ENCODE measurements at regions not wholly inside any gene's neighbourhood (a gene's known extent, or its start where the extent isn't known, plus 50 kb on each side); places are given as distances from the start of the nearest gene placed in this dataset.

GRCh38 chr2:234339011-234339410 lies 157.9 kb downstream of the ARL4C start:
- TF ChIP-seq POLR2A (IDR thresholded peaks at IDR 0.05) (no peak), POLR2AphosphoS5 (IDR thresholded peaks at IDR 0.05) (no peak)
- TF ChIP-seq, protein P1, sequence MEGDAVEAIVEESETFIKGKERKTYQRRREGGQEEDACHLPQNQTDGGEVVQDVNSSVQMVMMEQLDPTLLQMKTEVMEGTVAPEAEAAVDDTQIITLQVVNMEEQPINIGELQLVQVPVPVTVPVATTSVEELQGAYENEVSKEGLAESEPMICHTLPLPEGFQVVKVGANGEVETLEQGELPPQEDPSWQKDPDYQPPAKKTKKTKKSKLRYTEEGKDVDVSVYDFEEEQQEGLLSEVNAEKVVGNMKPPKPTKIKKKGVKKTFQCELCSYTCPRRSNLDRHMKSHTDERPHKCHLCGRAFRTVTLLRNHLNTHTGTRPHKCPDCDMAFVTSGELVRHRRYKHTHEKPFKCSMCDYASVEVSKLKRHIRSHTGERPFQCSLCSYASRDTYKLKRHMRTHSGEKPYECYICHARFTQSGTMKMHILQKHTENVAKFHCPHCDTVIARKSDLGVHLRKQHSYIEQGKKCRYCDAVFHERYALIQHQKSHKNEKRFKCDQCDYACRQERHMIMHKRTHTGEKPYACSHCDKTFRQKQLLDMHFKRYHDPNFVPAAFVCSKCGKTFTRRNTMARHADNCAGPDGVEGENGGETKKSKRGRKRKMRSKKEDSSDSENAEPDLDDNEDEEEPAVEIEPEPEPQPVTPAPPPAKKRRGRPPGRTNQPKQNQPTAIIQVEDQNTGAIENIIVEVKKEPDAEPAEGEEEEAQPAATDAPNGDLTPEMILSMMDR (IDR thresholded peaks at IDR 0.05) = no peak
- H3K36me3 ChIP-seq = no peaks in the 10 kb centered on the region
- no peaks in the 10 kb centered on the region for H3K27me3 ChIP-seq (replicated peaks; ENCODE audit: insufficient read depth)
- intact Hi-C loops (cut with DNase I) = no loop called here
- no peak overlapping the region for H3K27ac ChIP-seq
- no peaks in the 10 kb centered on the region for H3K9me3 ChIP-seq
- H3K4me3 ChIP-seq = no peak overlapping the region
- DNase-seq (ENCODE audit: low spot score) = no peak
- 97% methylated on average over 2 of the region's 2 CpGs for WGBS
- H3K4me1 ChIP-seq (replicated peaks) = no peaks in the 10 kb centered on the region

DNA sequence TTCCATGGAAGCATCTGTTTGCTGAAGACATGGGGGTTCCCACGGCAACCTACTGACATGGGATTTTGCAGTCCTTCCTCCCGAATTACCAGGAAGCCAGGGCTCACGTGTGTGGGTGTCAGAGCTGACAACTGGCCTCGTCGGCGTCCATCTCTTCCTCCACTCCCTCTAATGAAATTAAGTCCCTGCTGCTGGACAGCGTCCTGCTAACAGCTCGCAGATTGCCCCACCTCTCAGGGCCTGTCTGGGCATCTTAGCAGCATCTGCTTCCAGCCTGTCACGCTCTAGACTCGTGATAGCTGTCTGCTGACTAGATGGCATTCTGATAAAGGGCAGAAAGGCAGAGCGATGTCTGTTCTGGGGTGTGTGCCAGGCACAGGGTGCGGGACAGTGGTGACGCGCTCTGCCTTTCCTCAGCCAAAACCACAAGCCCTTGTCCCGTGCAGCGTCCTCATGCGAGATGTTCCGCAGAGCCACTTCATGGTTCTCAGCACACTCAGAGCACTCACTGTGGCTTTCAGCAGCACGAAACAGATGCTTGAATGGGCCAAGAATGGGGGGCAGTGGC lies 161.1 kb downstream of the ARL4C start:
- 22% methylated on average over 18 of the region's 19 CpGs for WGBS
- H3K4me3 ChIP-seq = no peak overlapping the region
- no peaks in the 10 kb centered on the region for H3K27me3 ChIP-seq (replicated peaks; ENCODE audit: insufficient read depth)
- DNase-seq (ENCODE audit: low spot score) = peak; percentile 79
- TF ChIP-seq POLR2A (IDR thresholded peaks at IDR 0.05) = no peak
- TF ChIP-seq POLR2AphosphoS5 (IDR thresholded peaks at IDR 0.05) = peak; percentile 89
- TF ChIP-seq, protein P1 (IDR thresholded peaks at IDR 0.05) = no peak
- no peaks in the 10 kb centered on the region for H3K9me3 ChIP-seq
- no peak overlapping the region for H3K27ac ChIP-seq
- H3K4me1 ChIP-seq (replicated peaks) = no peaks in the 10 kb centered on the region
- intact Hi-C loops (cut with DNase I) = loop anchor here (2.0 kb wide), 1 partner anchor 29 kb away; no protein-coding TSS in a partner anchor
- H3K36me3 ChIP-seq = no peaks in the 10 kb centered on the region

DNA sequence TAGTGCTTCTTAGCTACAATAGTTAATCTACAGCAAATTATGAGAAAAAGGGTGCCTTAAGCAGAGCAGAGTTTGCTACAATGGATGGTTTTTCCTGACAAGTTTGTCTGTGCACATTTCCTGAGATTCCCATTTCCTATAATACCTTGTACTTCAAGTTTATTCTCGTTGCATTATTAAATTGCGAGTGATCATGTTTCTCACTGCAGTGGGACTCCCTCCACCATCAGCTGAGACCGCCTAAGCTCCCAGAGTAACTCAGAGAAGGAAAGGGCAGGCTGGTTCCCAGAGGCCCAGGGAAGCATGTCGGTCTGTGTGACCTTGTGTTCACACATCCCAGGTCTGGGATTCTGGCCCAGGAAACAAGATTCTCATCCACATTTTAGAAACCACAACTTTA lies 162.1 kb downstream of the ARL4C start:
- TF ChIP-seq, protein P1 (IDR thresholded peaks at IDR 0.05) = no peak
- TF ChIP-seq POLR2AphosphoS5 (IDR thresholded peaks at IDR 0.05) (no peak), POLR2A (IDR thresholded peaks at IDR 0.05) (no peak)
- WGBS = 60% methylated on average over 4 of the region's 4 CpGs
- Histone ChIP-seq H3K4me1 (replicated peaks) (no peaks in the 10 kb centered on the region), H3K4me3 (no peak overlapping the region), H3K27me3 (replicated peaks; ENCODE audit: insufficient read depth) (no peaks in the 10 kb centered on the region), H3K9me3 (no peaks in the 10 kb centered on the region), H3K27ac (no peak overlapping the region), H3K36me3 (no peaks in the 10 kb centered on the region)
- DNase-seq (ENCODE audit: low spot score) = no peak
- intact Hi-C loops (cut with DNase I) = loop anchor here (2.0 kb wide), 1 partner anchor 30 kb away; no protein-coding TSS in a partner anchor

GRCh38 chr2:234334151-234334550 lies 162.7 kb downstream of the ARL4C start:
- Histone ChIP-seq H3K27me3 (replicated peaks; ENCODE audit: insufficient read depth) (no peaks in the 10 kb centered on the region), H3K27ac (no peak overlapping the region), H3K4me3 (no peak overlapping the region), H3K9me3 (no peaks in the 10 kb centered on the region), H3K36me3 (no peaks in the 10 kb centered on the region), H3K4me1 (replicated peaks) (no peaks in the 10 kb centered on the region)
- DNase-seq (ENCODE audit: low spot score) = no peak
- intact Hi-C loops (cut with DNase I) = loop anchor here (2.0 kb wide), 1 partner anchor 31 kb away; no protein-coding TSS in a partner anchor
- no peak for TF ChIP-seq POLR2A (IDR thresholded peaks at IDR 0.05)
- TF ChIP-seq, protein P1 (IDR thresholded peaks at IDR 0.05) = no peak
- no peak for TF ChIP-seq POLR2AphosphoS5 (IDR thresholded peaks at IDR 0.05)
- WGBS = 53% methylated on average over 3 of the region's 3 CpGs

Data from prostate gland (tissue), 2 donors.